ENCODE measurements at regions not wholly inside any gene's neighbourhood (a gene's known extent, or its start where the extent isn't known, plus 50 kb on each side); places are given as distances from the start of the nearest gene placed in this dataset.

GRCh38 chr4:53959343-53960120 lies 104.9 kb downstream of the CHIC2 start:
- TF ChIP-seq GATA2 (IDR thresholded peaks at IDR 0.05; ENCODE audit: low read depth, low read length) (no peak), GATA3 (IDR thresholded peaks at IDR 0.05; ENCODE audit: low read depth, low read length) (no peak)

- TF ChIP-seq GATA2 (IDR thresholded peaks at IDR 0.05; ENCODE audit: low read depth, low read length) = peak; percentile 63
- TF ChIP-seq GATA3 (IDR thresholded peaks at IDR 0.05; ENCODE audit: low read depth, low read length) = no peak
These were observed 108.0 kb downstream of the CHIC2 start for GRCh38 chr4:53956454-53956853.

GRCh38 chr4:53956053-53956452 lies 108.4 kb downstream of the CHIC2 start:
- no peak for TF ChIP-seq GATA2 (IDR thresholded peaks at IDR 0.05; ENCODE audit: low read depth, low read length)
- TF ChIP-seq GATA3 (IDR thresholded peaks at IDR 0.05; ENCODE audit: low read depth, low read length) = no peak

- TF ChIP-seq GATA2 (IDR thresholded peaks at IDR 0.05; ENCODE audit: low read depth, low read length) (no peak), GATA3 (IDR thresholded peaks at IDR 0.05; ENCODE audit: low read depth, low read length) (no peak)
These were observed 113.0 kb downstream of the CHIC2 start for GRCh38 chr4:53951414-53951813.

- no peak for TF ChIP-seq GATA3 (IDR thresholded peaks at IDR 0.05; ENCODE audit: low read depth, low read length)
- TF ChIP-seq GATA2 (IDR thresholded peaks at IDR 0.05; ENCODE audit: low read depth, low read length) = no peak
These were observed 120.9 kb downstream of the CHIC2 start for GRCh38 chr4:53943345-53944085.

- TF ChIP-seq GATA3 (IDR thresholded peaks at IDR 0.05; ENCODE audit: low read depth, low read length) = no peak
- TF ChIP-seq GATA2 (IDR thresholded peaks at IDR 0.05; ENCODE audit: low read depth, low read length) = no peak
These were observed 121.7 kb downstream of the CHIC2 start for GRCh38 chr4:53942712-53943111.

GRCh38 chr4:53941331-53941730 lies 123.1 kb downstream of the CHIC2 start:
- TF ChIP-seq GATA3 (IDR thresholded peaks at IDR 0.05; ENCODE audit: low read depth, low read length) = no peak
- TF ChIP-seq GATA2 (IDR thresholded peaks at IDR 0.05; ENCODE audit: low read depth, low read length) = no peak

GRCh38 chr4:53937918-53938317 lies 126.5 kb downstream of the CHIC2 start:
- no peak for TF ChIP-seq GATA3 (IDR thresholded peaks at IDR 0.05; ENCODE audit: low read depth, low read length)
- no peak for TF ChIP-seq GATA2 (IDR thresholded peaks at IDR 0.05; ENCODE audit: low read depth, low read length)

GRCh38 chr4:53937327-53937726 lies 127.1 kb downstream of the CHIC2 start:
- TF ChIP-seq GATA3 (IDR thresholded peaks at IDR 0.05; ENCODE audit: low read depth, low read length) (no peak), GATA2 (IDR thresholded peaks at IDR 0.05; ENCODE audit: low read depth, low read length) (no peak)

GRCh38 chr4:53935780-53936179 lies 128.6 kb downstream of the CHIC2 start:
- TF ChIP-seq GATA3 (IDR thresholded peaks at IDR 0.05; ENCODE audit: low read depth, low read length) = no peak
- TF ChIP-seq GATA2 (IDR thresholded peaks at IDR 0.05; ENCODE audit: low read depth, low read length) = no peak

GRCh38 chr4:53932796-53933610 lies 131.4 kb downstream of the CHIC2 start:
- no peak for TF ChIP-seq GATA3 (IDR thresholded peaks at IDR 0.05; ENCODE audit: low read depth, low read length)
- TF ChIP-seq GATA2 (IDR thresholded peaks at IDR 0.05; ENCODE audit: low read depth, low read length) = no peak

GRCh38 chr4:53931461-53931961 lies 132.9 kb downstream of the CHIC2 start:
- TF ChIP-seq GATA2 (IDR thresholded peaks at IDR 0.05; ENCODE audit: low read depth, low read length) (no peak), GATA3 (IDR thresholded peaks at IDR 0.05; ENCODE audit: low read depth, low read length) (no peak)

- no peak for TF ChIP-seq GATA2 (IDR thresholded peaks at IDR 0.05; ENCODE audit: low read depth, low read length)
- TF ChIP-seq GATA3 (IDR thresholded peaks at IDR 0.05; ENCODE audit: low read depth, low read length) = no peak
These were observed 134.2 kb downstream of the CHIC2 start for GRCh38 chr4:53929955-53930798.
